ENCODE measurements at regions not wholly inside any gene's neighbourhood (a gene's known extent, or its start where the extent isn't known, plus 50 kb on each side); places are given as distances from the start of the nearest gene placed in this dataset.

DNA sequence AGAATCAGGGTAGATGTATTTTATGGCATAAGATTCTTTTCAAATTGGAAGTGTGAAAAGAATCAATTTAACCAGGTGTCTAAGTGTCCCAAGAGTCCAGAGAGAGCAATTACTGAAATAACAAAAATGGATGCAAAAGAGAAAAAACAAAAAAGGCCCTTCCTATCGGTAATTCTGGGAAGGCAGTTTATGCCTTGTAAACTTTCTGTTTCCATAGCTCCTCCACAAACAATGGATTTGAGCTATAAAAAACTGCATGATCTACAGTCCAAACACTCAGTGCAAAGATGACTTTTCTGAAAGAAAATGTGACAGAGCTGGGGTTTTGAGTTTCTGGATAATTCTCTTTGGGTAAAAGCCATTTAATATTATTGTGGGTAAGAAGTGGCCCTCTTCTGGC lies 366.1 kb downstream of the EN1 start:
- TF ChIP-seq, protein P1, sequence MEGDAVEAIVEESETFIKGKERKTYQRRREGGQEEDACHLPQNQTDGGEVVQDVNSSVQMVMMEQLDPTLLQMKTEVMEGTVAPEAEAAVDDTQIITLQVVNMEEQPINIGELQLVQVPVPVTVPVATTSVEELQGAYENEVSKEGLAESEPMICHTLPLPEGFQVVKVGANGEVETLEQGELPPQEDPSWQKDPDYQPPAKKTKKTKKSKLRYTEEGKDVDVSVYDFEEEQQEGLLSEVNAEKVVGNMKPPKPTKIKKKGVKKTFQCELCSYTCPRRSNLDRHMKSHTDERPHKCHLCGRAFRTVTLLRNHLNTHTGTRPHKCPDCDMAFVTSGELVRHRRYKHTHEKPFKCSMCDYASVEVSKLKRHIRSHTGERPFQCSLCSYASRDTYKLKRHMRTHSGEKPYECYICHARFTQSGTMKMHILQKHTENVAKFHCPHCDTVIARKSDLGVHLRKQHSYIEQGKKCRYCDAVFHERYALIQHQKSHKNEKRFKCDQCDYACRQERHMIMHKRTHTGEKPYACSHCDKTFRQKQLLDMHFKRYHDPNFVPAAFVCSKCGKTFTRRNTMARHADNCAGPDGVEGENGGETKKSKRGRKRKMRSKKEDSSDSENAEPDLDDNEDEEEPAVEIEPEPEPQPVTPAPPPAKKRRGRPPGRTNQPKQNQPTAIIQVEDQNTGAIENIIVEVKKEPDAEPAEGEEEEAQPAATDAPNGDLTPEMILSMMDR (conservative IDR thresholded peaks at IDR 0.05): no peak
- TF ChIP-seq ZFX (IDR thresholded peaks at IDR 0.05): no peak
- H3K27ac ChIP-seq: no peak overlapping the region

DNA sequence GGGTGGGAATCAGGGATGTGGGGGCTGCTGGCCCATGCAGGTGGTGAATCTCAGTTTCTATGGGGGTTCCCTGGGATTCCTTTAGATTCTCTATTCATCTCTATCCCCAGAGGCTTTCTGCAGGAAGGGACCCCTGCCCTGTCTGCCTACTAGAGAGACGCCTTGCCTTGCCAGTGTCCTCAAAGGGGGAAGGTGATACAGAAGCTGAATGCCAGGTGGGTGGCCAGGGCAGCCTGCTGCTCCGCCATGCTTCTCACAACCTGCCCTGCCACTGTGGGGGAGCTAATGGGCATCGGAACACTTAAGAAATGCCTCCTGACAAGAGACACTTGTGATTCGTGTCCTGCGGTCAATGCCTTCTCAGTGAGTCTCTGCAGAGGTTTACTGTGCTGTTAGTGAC lies 368.4 kb downstream of the EN1 start:
- no peak overlapping the region for H3K27ac ChIP-seq
- TF ChIP-seq ZFX (IDR thresholded peaks at IDR 0.05): no peak
- TF ChIP-seq, protein P1 (conservative IDR thresholded peaks at IDR 0.05): no peak

DNA sequence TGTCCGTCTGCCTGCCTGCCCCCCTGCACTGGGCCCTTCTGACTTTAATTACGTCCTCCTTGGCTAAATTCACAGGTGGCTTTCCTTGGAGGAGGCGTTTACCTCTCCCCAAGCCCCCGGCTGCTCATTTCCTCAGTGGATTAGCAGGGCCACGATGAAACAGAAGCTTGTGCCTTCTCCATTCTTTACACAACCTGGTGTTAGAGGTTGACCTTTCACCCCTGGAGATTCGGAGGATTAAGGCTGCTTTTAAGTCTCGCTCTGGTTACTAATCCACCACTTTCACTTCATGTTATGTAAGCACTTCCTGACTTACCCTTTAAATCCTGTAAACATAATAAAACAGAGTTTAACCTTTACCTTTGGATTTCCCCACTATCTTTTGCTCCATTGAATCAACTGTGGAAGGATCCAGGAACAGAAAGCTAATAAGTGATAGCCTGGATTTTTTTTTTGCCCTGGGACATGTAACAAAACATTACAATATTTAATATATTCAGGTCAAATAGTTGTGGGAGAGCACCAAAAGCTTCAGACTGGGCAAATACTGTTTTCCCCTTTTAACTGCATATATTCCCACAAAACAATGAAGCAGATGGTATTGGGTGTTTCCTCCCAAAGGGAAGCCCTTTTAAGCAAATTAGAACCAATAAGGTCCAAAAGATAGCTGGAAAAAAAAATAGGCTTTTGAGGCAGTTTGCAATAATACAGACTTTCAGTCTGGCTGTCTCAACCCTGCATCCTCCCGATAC lies 370.2 kb downstream of the EN1 start:
- no peak overlapping the region for H3K27ac ChIP-seq
- TF ChIP-seq ZFX (IDR thresholded peaks at IDR 0.05): no peak
- TF ChIP-seq, protein P1 (conservative IDR thresholded peaks at IDR 0.05): no peak

DNA sequence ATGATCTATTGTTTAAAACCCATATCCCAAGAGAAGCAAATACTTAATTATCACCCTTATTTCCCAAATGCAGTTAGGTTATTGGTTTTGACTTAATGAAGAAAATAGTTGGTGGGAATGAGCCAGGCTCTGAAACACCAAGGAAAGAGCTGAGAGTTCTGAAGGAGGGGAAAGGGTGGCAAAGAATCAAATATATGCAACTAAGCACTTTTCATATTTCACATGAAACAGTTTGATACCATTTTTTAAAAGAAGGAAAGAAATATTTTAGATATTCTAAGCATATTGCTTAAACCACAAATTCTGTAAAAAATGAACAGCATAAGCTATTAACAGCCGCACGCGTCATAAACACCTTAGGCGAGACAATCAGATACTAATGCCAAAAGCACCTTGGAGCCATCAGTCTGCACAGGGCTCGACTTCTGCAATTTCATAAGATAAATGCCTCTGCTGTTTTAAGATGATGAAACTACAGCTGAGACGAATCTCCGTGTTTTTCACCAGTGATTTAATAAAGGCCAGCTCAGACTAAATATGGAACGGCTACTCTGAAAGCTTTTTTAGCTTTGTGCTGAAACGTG lies 371.7 kb downstream of the EN1 start:
- H3K27ac ChIP-seq: no peak overlapping the region
- TF ChIP-seq ZFX (IDR thresholded peaks at IDR 0.05): no peak
- TF ChIP-seq, protein P1 (conservative IDR thresholded peaks at IDR 0.05): no peak

DNA sequence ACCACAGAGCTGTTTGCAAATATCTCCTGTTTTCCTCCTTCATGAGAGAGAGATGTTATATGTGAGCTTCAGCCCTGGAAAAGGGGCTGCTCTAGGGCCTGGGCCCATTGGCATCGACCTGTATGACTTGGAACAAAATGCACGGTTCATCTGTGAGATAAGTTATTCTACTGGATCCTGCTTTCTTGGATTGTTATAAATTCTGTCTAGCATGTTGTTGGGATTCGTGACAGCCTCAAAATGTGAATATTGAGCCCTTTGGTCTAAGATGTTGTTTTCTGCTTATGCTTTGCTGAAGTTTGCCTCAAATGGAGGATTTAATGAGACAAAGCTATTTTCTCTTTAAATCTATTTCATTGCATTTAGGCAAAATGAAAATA lies 372.9 kb downstream of the EN1 start:
- H3K27ac ChIP-seq: no peak overlapping the region
- no peak for TF ChIP-seq ZFX (IDR thresholded peaks at IDR 0.05)
- TF ChIP-seq, protein P1 (conservative IDR thresholded peaks at IDR 0.05): no peak

DNA sequence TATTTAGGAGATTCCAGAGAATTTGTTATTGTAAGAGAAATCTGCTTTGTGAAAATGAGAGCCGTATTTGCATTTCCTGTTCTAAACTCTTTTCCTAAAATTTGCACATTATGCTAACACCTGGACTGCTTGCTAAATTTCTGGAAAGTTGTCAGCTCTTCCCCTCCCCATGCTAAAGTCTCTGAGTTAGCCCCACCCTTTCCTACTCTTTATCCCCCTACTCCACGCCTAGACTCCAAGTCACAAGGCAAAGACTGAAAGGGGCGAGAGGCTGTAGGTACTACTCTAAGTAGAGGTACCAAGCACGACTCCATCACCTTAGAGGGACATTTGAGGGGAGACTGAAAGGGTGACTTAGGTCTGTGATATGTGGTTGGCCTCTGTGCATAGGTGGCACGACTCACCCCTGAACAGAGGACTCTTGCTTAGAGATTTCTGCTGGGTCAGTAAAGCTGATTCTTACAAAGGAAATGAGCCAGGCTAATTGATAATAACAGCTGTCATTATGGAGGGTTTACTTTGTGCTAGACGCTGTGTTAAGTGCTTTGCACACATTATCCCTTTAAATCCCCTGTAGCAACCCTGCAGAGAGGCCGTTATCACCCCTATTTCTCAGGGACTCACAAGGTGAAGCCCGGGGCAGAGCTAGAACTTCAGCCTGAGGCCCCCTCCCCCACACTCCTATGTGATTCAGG lies 373.5 kb downstream of the EN1 start:
- TF ChIP-seq ZFX (IDR thresholded peaks at IDR 0.05): no peak
- TF ChIP-seq, protein P1 (conservative IDR thresholded peaks at IDR 0.05): no peak
- H3K27ac ChIP-seq: no peak overlapping the region

DNA sequence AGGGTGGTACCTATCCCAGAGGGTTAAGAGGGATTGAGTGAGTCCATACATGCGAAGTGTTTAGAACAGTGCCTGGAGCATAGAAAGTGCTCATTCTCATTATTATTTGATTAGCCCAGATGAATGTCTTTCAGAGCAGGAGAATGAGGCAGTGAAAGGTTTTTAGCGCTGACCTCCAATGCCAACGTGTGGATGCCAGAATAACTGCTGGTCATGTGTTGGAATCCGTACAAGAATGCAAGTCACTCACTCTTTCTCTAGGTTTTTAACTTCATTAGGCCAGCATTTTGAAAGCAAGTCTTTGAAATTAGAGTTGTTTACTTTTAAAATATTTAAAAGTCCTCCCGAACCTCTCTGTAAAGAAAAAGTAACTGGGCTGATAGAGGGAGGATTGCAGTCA lies 374.2 kb downstream of the EN1 start:
- no peak for TF ChIP-seq ZFX (IDR thresholded peaks at IDR 0.05)
- TF ChIP-seq, protein P1 (conservative IDR thresholded peaks at IDR 0.05): no peak
- H3K27ac ChIP-seq: no peak overlapping the region
